PC-9 (cell line): ENCODE measurements at regions not wholly inside any gene's neighbourhood (a gene's known extent, or its start where the extent isn't known, plus 50 kb on each side); places are given as distances from the start of the nearest gene placed in this dataset.

Experiments used
- BruUV-seq: library from RNA; stranded (reverse); fragments of 400-500 nt; replicated peaks from 2 replicates; lab custom pipeline; 2021; lab: Mats Ljungman, UMichigan
- CTCF ChIA-PET: fragments of 300-600 bp; sonication (Branson Sonifier 250); formaldehyde crosslinking; loops from one replicate; lab custom pipeline; 2022; ENCODE audit warnings: antibody characterized with exemption; lab: Charles Lee
- POLR2A ChIA-PET: fragments of 300-600 bp; sonication (Branson Sonifier 250); formaldehyde crosslinking; loops from one replicate; lab custom pipeline; 2022; ENCODE audit warnings: antibody characterized with exemption; ENCODE audit not compliant: unreplicated experiment; lab: Charles Lee
- DNase-seq, 2 experiments: peaks; one replicate each; pipeline versions ENCODE4 v3.0.0 to v3.0.0-alpha.2; 2015 to 2022; ENCODE audit warnings: mixed read lengths in 1 of 2
- H2AFZ ChIP-seq: fragments of 200-600 bp; sonication (generic); 2 replicates; pipeline ENCODE4 v1.8.1; 2017; ENCODE audit warnings: antibody characterized with exemption
- H3F3A ChIP-seq: fragments of 200-600 bp; sonication (generic); 2 replicates; pipeline ENCODE4 v1.8.1; 2017; ENCODE audit warnings: antibody characterized with exemption, mild to moderate bottlenecking, low read depth; ENCODE audit not compliant: insufficient read depth
- H3K27ac ChIP-seq: fragments of 200-600 bp; sonication (generic); 2 replicates; pipeline ENCODE4 v1.6.1; 2016; ENCODE audit warnings: mixed run types
- H3K27me3 ChIP-seq: fragments of 200-600 bp; sonication (generic); 2 replicates; pipeline ENCODE4 v1.6.1; 2016; ENCODE audit warnings: low read depth, mixed run types; ENCODE audit not compliant: insufficient read depth
- H3K36me3 ChIP-seq: fragments of 200-600 bp; sonication (generic); 2 replicates; pipeline ENCODE4 v1.6.1; 2016; ENCODE audit warnings: low read depth, mixed run types
- H3K4me1 ChIP-seq: fragments of 200-600 bp; sonication (generic); replicated peaks from 2 replicates; pipeline ENCODE4 v1.6.1; 2016; ENCODE audit warnings: mixed run types; ENCODE audit not compliant: insufficient read depth
- H3K4me2 ChIP-seq: fragments of 200-600 bp; sonication (generic); 2 replicates; pipeline ENCODE4 v1.6.1; 2017; ENCODE audit warnings: mixed run types
- H3K4me3 ChIP-seq: fragments of 200-600 bp; sonication (generic); 2 replicates; pipeline ENCODE4 v1.6.1; 2016; ENCODE audit warnings: mixed run types
- H3K79me2 ChIP-seq: fragments of 200-600 bp; sonication (generic); 2 replicates; pipeline ENCODE4 v1.6.1; 2017; ENCODE audit warnings: low read depth, mixed run types
- H3K9me2 ChIP-seq: fragments of 200-600 bp; sonication (generic); 2 replicates; pipeline ENCODE4 v1.8.1; 2017; ENCODE audit warnings: mild to moderate bottlenecking; ENCODE audit not compliant: insufficient read depth
- H3K9me3 ChIP-seq: fragments of 200-600 bp; sonication (generic); 2 replicates; pipeline ENCODE4 v1.8.1; 2016; ENCODE audit warnings: low read depth; ENCODE audit not compliant: insufficient read depth
- H4K20me1 ChIP-seq: fragments of 200-600 bp; sonication (generic); 2 replicates; pipeline ENCODE4 v1.8.1; 2017; ENCODE audit not compliant: insufficient read depth
- CTCF ChIP-seq: fragments of 200-600 bp; sonication (generic); conservative IDR thresholded peaks from 2 replicates; pipeline ENCODE4 v1.6.1; 2017; ENCODE audit warnings: mixed run types, antibody characterized with exemption, mild to moderate bottlenecking, moderate library complexity
- EZH2 ChIP-seq: fragments of 200-600 bp; sonication (generic); IDR thresholded peaks from 2 replicates; pipeline ENCODE4 v1.8.0; 2017; ENCODE audit warnings: antibody characterized with exemption, low read depth
- intact Hi-C: fragments of 100-400 bp; cut with micrococcal nuclease; formaldehyde crosslinking; loops from one replicate; pipeline ENCODE4 v1.10.0; 2022; ENCODE audit not compliant: unreplicated experiment

- no peaks in the 10 kb centered on the region; the same call in 1 of the 2 replicates for H3F3A ChIP-seq
- no peaks in the 10 kb centered on the region for H3K4me1 ChIP-seq
- no peak for DNase-seq
- H3K4me2 ChIP-seq, result no peak overlapping the region
- ChIA-PET POLR2A (no interaction called here), CTCF (no interaction called here)
- H3K27me3 ChIP-seq, result no peaks in the 10 kb centered on the region
- H3K9me2 ChIP-seq, result no peaks in the 10 kb centered on the region
- H3K79me2 ChIP-seq, result no peaks in the 10 kb centered on the region
- H3K9me3 ChIP-seq, result no peaks in the 10 kb centered on the region
- no TSS peak for BruUV-seq
- TF ChIP-seq EZH2, result no peak
- no peak for TF ChIP-seq CTCF
- no peaks in the 10 kb centered on the region for H3K36me3 ChIP-seq
- H3K27ac ChIP-seq, result no peak overlapping the region
- no peak overlapping the region for H3K4me3 ChIP-seq
- H2AFZ ChIP-seq, result no peak overlapping the region
- intact Hi-C loops, result no loop called here
- H4K20me1 ChIP-seq, result no peaks in the 10 kb centered on the region
These were observed 366.6 kb upstream of the MC4R start for GRCh38 chr18:60739212-60739611.

- DNase-seq, result no peak
- Histone ChIP-seq H3K4me2 (no peak overlapping the region), H3K4me3 (no peak overlapping the region), H3K27ac (no peak overlapping the region), H3F3A (no peaks in the 10 kb centered on the region; the same call in 1 of the 2 replicates), H3K36me3 (no peaks in the 10 kb centered on the region), H3K79me2 (no peaks in the 10 kb centered on the region), H3K4me1 (no peaks in the 10 kb centered on the region), H2AFZ (no peak overlapping the region), H3K9me2 (no peaks in the 10 kb centered on the region), H3K27me3 (no peaks in the 10 kb centered on the region), H4K20me1 (no peaks in the 10 kb centered on the region), H3K9me3 (no peaks in the 10 kb centered on the region)
- CTCF ChIA-PET, result no interaction called here
- TF ChIP-seq EZH2 (no peak), CTCF (no peak)
- BruUV-seq, result no TSS peak
- POLR2A ChIA-PET, result no interaction called here
- intact Hi-C loops, result no loop called here
These were observed 367.7 kb upstream of the MC4R start for GRCh38 chr18:60740313-60740712.

GRCh38 chr18:60746491-60746890 lies 373.9 kb upstream of the MC4R start:
- no peaks in the 10 kb centered on the region for H3F3A ChIP-seq
- H3K27me3 ChIP-seq, result no peaks in the 10 kb centered on the region
- H3K4me2 ChIP-seq, result no peak overlapping the region
- no peaks in the 10 kb centered on the region for H3K36me3 ChIP-seq
- H4K20me1 ChIP-seq, result no peaks in the 10 kb centered on the region
- no peak for DNase-seq
- H3K9me3 ChIP-seq, result no peaks in the 10 kb centered on the region
- H3K9me2 ChIP-seq, result no peaks in the 10 kb centered on the region
- no peak overlapping the region for H3K27ac ChIP-seq
- H3K4me1 ChIP-seq, result no peaks in the 10 kb centered on the region
- H2AFZ ChIP-seq, result no peak overlapping the region
- ChIA-PET POLR2A (no interaction called here), CTCF (no interaction called here)
- BruUV-seq, result no TSS peak
- no peaks in the 10 kb centered on the region for H3K79me2 ChIP-seq
- TF ChIP-seq CTCF (no peak), EZH2 (no peak)
- H3K4me3 ChIP-seq, result no peak overlapping the region
- intact Hi-C loops, result no loop called here
